ENCODE measurements at regions not wholly inside any gene's neighbourhood (a gene's known extent, or its start where the extent isn't known, plus 50 kb on each side); places are given as distances from the start of the nearest gene placed in this dataset.
A peak's percentile ranks its signal among the peaks of the same experiment; 100 is the strongest.
"Not testable (repeated sequence)": the region's sequence is repeated elsewhere in the genome, so short reads cannot be mapped to it uniquely, and the experiment has no call there.

DNA sequence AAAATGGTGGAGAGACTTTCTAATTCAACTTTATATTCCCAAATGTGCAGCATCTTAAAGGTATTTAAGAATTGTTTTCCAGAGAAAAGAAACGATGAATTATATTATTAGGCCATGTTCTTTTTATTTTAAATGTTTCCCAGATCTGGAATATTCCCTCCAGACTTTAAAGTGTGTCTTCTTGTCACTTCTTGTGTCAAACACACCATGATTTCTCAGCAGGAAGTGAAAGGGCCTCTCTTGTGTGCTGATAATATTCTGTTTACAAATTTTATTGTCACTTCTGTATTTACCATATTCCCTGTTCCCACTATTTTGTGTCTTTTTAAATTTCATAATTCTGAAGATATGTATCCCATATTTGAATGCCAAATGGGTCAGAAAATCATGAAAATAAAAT, 455.0 kb upstream of the FLRT2 start:
- no peak for DNase-seq

DNA sequence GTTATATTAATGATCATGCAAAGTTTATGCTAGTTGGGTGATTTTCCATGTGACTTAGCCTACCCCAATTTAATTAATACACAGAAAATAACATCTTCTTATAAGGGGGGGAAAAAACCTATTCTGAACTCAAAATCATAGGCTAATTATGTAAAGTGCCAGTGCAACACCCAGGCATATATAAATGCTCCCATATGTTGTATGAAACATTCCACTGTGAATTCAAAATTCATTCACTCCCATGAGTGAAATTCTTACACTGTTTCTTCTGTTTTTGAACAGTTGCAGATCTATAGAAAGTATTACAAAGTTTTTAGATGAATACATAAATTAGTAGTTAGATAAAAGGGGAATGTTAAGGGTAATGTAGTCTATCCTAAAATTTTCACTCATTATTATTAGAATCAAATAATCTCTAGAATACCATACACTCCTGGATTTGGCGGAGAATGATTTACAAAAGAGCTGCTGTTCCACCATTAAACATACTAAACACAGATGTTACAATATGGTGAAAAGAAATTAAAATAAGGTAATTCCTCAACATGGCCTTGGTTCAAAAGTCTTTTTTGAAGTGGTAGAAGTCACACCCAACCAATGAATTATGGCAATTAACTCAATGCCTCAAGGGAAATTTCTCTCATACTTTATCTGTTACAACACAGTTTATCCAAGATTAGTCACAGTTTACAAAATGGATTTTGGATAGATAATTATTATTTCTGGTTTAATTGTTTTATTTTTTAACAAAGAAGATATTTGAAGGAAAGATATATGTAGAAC, 454.1 kb upstream of the FLRT2 start:
- DNase-seq, result no peak

DNA sequence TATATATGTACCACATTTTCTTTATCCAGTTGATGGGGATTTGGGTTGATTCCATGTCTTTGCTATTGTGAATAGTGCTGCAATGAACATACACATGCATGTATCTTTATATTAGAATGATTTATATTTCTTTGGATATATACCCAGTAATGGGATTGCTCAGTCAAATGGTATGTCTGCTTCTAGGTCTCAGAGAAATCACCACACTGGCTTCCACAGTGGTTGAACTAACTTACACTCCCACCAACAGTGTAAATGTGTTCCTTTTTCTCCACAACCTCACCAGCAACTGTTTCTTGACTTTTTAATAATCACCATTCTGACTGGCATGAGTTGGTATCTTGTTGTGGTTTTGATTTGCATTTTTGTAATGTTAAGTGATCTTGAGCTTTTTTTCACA, 452.2 kb upstream of the FLRT2 start:
- DNase-seq, result not testable (repeated sequence)

DNA sequence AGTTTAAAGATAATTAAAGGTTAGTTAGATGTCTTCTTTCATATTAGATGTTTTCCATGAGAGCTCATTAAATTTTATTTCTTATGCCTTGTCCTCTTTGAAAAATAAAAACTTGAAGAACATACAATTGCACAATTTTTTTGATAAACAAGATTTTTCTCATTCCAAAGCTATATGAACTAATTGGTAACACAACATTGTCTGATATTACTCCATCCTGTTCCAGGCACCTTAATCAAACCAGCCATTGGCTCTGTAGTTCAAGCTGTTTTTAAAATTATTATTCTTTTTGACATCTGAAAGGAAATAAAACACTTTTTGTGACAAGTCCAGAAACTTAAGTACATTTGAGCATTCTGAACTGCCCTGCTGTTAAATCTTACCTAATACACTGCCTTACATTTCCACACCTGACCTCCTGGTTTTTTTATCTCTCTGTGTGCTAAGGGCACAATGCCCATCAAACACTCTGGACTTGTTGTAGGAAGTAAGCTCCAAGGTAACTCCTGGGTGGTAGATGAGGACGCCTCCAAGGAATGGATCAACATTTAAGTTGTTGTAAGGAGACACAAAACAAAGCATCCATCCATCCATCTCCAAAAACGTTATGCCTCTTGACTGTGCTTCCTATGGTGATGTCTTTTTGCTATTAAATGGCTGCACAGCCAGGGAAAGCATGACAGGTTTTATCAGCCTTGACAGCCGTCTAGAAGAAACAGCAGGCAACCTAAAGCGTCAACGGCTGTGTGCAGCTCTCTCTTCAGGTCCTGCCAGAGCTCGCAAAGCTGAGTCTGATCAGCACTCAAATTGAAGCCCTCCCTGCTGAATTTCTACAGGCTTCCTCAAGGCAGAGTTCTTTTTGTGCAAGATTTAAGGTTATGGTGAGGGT, 449.9 kb upstream of the FLRT2 start:
- no peak for DNase-seq

DNA sequence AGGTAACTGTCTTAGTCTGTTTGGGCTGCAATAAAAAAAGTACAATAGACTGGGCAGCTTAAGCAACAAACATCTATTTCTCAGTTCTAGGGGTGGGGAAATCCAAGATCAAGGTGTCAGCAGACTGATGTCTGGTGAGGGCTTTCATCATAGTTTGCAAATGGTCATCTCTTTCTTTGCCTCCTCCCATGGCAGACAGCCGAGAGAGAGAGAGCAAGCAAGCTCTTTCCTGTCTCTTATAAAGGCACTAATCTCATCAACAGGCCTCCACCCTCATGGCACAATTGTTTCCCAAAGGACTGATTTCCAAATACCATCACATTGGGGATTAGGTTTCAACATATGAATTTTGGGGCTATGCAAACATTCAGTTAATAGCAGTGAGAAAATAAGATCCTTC, 445.6 kb upstream of the FLRT2 start:
- DNase-seq, result no peak

DNA sequence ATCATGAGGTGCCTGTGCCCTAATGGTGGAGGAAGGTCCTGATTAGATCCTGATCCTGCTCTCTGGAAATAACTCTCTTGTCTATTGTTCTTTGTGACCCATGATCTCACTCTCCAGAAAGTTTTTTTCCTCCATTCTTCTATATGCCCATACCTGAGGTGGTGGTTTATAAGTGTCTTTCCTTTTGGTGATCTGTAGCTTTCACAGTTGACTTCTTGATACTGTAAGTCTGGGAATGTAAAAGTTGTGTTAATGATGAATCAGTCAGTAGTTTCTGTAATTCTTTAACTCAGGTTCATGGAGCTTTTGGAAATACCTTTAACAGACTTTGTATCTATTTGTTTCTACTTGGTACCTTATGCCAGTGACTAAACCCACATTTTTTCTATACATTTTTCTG, 444.0 kb upstream of the FLRT2 start:
- DNase-seq, result no peak

DNA sequence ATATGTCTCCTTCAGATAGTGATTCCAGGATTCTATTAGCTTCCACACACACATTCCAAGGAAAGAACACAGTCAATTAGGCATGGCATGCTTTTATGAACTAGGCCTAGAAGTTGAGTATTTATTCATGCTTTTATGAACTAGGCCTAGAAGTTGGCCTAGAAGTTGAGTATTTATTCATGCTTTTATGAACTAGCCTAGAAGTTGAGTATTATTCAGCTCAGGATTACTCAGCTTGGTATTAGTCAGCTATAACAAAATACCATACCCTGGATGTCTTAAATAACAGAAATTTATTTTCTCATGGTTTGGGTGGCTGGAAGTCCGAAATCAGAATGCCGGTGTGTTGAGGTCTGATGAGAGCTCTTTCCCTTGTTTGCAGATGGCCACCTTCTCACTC, 442.7 kb upstream of the FLRT2 start:
- no peak for DNase-seq

DNA sequence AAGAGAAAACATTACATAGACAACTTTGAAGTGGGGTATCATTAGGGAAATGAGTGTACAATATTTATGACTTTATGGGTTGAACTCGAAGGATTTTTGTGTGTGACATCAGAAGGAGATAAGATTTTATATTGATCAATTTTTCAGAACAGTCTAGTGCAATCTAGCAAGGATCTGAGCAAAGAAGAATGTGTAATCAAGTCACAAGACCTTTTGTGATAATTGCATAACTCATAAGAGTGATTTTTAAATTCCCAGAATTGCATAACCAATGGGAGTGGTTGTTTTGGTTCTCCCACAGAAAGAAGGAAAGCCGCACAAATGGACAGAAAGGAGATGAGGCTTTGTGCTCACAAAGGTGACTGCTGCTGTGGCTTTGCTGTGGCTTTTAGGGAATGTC, 441.8 kb upstream of the FLRT2 start:
- DNase-seq, result peak in 2 of 3 donors; percentile 0 to 14

GRCh38 chr14:85090681-85091080, 439.3 kb upstream of the FLRT2 start:
- no peak for DNase-seq

GRCh38 chr14:85093631-85094330, 436.2 kb upstream of the FLRT2 start:
- DNase-seq, result no peak

GRCh38 chr14:85102591-85102990, 427.4 kb upstream of the FLRT2 start:
- no peak for DNase-seq

- no peak for DNase-seq
Measured at GRCh38 chr14:85106506-85106905, 423.4 kb upstream of the FLRT2 start.

DNA sequence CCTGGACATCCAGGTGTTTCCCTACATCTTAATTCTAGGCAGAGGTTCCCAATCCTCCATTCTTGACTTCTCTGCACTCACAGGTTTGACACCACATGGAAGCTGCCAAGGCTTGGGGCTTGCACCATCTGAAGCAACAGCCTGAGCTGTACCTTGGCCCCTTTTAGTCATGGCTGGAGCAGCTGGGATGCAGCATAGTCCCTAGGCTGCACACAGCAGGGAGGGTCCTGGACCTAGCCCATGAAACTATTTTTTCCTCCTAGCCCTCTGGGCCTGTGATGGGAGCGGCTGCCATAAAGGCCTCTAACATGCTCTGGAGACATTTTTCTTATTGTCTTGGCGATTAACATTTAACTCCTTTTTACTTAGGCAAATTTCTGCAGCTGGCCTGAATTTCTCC, 417.2 kb upstream of the FLRT2 start:
- DNase-seq, result no peak

DNA sequence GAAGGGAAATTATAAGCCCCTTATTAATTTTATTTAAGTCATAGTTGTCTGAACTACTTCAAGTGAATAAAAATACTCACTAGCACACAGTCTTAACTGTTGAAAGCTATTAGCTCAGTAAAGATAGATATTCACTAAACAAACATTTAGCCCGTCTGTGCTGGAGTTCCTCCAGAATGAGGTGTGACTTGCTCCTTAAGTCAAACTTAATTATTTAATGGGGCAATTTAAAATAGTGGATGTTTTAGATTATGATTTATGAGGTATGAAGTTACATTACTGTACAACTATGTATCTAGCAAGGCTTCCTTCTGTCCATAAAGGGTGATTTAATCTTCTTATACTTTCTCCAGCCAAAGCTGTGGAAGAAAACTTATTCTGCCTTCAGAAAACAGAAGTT, 414.0 kb upstream of the FLRT2 start:
- no peak for DNase-seq

GRCh38 chr14:85118274-85118673, 411.7 kb upstream of the FLRT2 start:
- DNase-seq, result no peak

- no peak for DNase-seq
Measured at GRCh38 chr14:85122690-85123089, 407.3 kb upstream of the FLRT2 start.

- DNase-seq, result no peak
Measured at GRCh38 chr14:85123755-85124154, 406.2 kb upstream of the FLRT2 start.

- DNase-seq, result no peak
Measured at GRCh38 chr14:85124631-85125290, 405.2 kb upstream of the FLRT2 start.

GRCh38 chr14:85125291-85125670, 404.7 kb upstream of the FLRT2 start:
- DNase-seq, result no peak

DNA sequence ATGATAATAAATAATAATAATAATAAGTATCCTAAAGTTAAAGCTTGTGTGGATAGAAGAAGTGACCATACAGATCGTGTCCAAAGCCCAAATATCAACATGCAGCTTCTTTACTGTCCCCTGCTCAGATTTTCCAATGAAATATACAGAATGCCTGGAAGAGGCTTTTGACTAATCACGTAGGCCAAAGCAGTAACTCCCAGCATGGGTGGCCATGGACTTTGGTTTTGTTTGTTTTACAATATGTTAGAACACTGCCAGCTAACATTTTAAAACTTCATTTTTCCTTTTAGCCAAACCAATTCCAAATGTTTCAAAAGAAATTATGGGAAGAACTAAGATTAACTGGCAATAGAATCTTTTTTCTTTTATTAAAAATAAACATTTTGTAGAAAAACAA, 400.0 kb upstream of the FLRT2 start:
- no peak for DNase-seq

GRCh38 chr14:85131226-85131922, 398.6 kb upstream of the FLRT2 start:
- DNase-seq, result no peak

GRCh38 chr14:85142982-85143381, 387.0 kb upstream of the FLRT2 start:
- DNase-seq, result no peak

Measured in suppressor macrophage treated with lipopolysaccharide for 1 hour (primary cell).